Keratinocyte (primary cell): ENCODE measurements at regions not wholly inside any gene's neighbourhood (a gene's known extent, or its start where the extent isn't known, plus 50 kb on each side); places are given as distances from the start of the nearest gene placed in this dataset.

ENCODE experiments used
- EZH2 ChIP-seq: IDR thresholded peaks from one replicate; pipeline ENCODE4 v1.6.1; 2012; ENCODE audit warnings: inconsistent platforms, mild to moderate bottlenecking, low read length, moderate library complexity
- TF ChIP-seq, protein P1 (sequence below), 3 experiments: IDR thresholded peaks in 1 of 3; conservative IDR thresholded peaks in 1 of 3; optimal IDR thresholded peaks in 1 of 3; 2 replicates in 2 of 3; 3 replicates in 1 of 3; pipeline versions ENCODE3 to v1.5.1; 2011; ENCODE audit warnings: low read length in 3 of 3, mild to moderate bottlenecking in 3 of 3, moderate library complexity in 2 of 3, control low read depth in 1 of 3, inconsistent platforms in 1 of 3; ENCODE audit not compliant: insufficient read depth in 2 of 3; ENCODE audit errors: extremely low read depth in 1 of 3

DNA sequence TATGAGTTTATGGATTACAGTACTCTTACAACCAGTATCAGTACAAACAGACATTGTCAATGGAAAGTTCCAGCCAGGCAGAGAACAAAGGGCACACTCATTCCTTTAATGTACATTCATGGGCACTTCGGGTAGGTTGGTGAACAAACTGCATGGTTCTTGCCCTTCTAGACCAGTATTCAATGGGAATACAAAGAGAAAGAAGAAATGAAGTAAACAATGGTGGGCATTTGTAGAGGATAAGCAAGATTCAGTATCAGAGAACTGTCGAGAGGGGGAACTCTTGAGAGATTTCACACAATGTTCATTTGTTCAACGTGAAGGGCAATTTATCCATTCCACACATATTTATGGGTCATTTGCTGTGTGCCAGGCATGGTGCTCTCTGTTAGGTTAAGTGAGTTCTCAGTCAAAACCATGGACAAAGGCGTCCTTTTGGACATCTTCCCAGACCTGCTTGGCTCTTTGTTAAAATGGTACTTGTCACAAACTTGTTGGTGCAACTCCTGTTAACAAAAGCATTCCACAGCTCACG lies 714.8 kb downstream of the DHX35 start:
- TF ChIP-seq, protein P1, sequence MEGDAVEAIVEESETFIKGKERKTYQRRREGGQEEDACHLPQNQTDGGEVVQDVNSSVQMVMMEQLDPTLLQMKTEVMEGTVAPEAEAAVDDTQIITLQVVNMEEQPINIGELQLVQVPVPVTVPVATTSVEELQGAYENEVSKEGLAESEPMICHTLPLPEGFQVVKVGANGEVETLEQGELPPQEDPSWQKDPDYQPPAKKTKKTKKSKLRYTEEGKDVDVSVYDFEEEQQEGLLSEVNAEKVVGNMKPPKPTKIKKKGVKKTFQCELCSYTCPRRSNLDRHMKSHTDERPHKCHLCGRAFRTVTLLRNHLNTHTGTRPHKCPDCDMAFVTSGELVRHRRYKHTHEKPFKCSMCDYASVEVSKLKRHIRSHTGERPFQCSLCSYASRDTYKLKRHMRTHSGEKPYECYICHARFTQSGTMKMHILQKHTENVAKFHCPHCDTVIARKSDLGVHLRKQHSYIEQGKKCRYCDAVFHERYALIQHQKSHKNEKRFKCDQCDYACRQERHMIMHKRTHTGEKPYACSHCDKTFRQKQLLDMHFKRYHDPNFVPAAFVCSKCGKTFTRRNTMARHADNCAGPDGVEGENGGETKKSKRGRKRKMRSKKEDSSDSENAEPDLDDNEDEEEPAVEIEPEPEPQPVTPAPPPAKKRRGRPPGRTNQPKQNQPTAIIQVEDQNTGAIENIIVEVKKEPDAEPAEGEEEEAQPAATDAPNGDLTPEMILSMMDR (optimal IDR thresholded peaks at IDR 0.05 in 1 of 3, IDR thresholded peaks at IDR 0.05 in 1 of 3, conservative IDR thresholded peaks at IDR 0.05 in 1 of 3; ENCODE audit: extremely low read depth in 1 of 3, insufficient read depth in 2 of 3, low read length in 3 of 3), result no peak
- no peak for TF ChIP-seq EZH2
